ENCODE measurements at regions not wholly inside any gene's neighbourhood (a gene's known extent, or its start where the extent isn't known, plus 50 kb on each side); places are given as distances from the start of the nearest gene placed in this dataset.

DNA sequence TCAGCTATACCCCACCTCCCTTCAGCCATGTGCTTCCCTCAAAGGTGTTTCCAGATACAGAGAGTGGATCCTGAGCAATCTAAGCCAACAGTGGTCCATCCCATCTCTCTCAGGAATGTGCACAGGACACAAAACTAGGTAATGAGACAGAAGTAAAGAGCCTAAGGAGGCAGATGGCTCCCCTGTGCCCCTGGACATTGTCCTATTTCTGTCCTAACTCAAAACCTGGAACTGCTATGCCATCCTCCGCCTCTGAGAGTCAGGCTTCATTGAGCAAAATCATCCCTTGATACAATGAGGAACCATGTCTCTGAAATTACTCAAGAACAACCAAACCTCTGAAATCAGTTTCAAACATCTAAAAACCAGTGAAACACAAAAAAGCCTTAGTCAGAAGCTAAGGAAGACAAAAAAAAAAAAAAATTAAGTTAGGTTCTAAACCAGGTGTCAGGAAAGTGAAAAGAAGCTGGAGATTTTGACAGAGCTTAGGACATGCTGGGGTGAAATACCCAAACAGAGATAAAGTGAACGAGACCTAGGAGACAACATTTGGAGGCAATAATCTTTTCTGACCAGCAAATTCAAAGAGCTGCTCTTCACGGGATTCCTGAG lies 200.3 kb upstream of the PLEKHG7 start:
- peak in 1 of 3 donors; percentile 47 for DNase-seq

DNA sequence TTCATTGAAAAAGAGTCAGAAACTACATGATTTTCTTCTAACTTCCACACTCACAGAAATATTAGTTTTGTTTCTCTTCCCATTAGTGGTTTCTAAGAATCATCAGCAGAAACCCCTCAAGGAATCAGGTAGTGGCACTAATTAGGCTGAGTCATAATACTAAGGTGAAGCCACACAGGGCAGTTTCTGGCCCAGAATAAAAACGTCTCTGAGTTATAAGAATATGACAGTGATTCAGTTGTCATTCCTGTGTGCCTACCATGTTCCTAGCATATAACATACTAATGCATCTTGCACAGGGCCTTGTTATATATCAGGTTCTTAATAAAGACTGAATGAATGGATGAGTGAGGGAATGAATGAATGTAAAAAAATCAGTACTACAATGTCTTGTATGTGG lies 206.0 kb upstream of the PLEKHG7 start:
- DNase-seq, result no peak

DNA sequence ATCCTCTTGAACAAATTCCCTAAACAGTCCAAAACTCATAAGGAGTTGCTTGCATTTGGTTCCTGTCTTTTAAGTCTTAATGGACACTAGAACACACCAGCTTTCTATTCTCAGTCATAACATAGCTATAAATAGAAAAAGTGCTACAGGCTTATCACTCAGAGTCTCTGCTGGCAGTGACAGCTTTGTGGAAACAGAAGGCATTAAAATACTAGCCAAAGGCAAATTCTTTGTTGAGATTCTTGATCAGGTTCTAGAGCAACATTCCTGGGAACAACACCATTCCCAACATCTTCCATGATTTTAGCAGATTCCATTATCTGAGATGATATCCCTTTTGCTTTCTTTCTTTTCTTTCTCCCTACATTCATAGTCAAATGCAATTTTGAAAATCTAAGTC lies 207.7 kb upstream of the PLEKHG7 start:
- DNase-seq, result no peak

DNA sequence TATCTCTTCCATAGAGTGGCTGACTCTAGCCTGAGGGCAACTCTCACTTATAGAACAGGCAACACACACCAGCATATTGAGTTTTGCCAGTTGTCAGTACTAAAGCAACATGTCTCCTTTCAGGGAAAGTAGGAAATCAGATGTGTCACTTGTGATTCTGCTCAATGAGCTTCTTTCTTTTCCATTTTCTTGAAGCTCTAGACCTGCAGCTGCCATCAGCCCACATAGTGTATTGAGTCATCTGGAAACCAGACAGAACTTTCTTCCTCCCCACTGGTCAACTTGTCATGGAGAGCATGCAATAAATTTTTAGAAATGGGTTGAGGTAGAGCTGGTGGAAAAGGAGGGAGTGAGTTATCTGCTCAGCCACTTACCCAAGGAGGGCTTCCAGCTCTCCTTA lies 209.0 kb upstream of the PLEKHG7 start:
- no peak for DNase-seq

DNA sequence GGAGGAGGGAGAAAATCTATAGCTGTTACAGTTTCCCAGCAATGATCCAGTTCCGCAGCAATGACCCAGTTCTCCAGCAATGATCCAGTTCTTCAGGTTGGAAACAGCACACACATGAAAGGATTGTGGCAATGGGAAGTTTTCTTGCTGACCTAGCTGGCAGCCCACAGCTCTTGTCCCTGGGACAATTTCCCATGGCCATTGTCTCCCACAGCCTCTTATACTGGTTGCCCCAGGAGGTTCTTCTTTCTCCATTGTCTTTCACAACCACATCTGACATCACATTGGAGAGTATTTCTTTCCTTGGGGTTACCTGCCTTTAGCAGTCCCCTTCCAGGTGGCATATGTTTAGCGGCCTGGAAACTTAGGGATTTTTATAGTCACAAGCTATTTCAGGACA lies 209.8 kb upstream of the PLEKHG7 start:
- no peak for DNase-seq

DNA sequence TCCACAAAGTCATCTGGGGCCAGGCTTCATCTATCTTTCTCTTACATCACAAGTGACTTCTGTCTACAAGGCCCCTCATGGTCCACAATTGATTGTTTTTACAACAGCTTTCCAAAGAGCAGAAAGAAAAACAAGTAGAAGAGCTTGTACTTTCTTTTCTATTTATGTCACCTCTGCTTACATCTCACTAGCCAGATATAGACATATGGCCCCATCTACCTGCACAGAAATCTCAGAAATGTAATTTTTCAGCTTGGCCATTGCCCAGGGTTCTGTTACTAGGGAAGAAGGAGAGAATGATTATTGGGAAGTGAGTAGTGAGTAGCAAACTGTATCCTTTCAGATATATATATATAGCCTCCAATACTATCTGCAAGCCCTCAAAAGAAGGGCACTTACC lies 210.5 kb upstream of the PLEKHG7 start:
- no peak for DNase-seq

DNA sequence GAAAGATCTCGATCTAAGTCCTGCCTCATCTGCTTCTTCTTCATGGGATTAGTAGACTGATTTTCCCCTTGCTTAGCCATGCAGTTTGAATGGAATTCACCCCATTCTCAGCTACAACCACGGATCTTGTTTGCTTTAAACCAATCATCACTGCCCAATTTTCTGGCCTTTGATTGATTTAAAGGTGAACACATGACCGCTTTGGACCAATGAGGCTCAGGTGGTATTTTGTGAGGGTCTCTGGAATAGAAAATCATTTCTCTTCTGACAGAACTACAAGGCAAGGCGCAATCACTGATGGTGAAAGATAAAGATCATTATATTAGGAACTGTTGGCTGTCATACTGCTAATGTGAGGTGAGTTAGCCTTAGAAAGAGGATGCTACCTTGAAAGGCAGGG lies 213.0 kb upstream of the PLEKHG7 start:
- DNase-seq, result no peak

DNA sequence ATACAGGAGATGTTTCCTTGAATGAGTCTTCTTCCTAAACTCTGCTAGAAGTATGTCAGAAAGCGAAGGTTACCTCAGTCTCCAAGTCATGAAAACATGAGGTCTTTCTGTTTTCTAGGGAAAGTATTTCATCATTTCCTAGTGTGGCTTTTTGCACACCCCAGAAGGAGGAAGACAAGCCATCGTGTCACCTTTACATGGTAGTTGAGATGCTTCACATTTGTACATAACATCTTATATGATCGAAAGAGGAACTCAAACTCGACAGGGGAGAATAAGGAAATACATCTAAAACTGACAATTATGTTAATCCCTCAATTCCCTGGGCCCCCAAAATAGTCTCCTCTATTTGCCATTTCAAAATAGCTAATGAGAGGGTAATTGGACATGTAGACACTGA lies 214.1 kb upstream of the PLEKHG7 start:
- DNase-seq, result no peak

DNA sequence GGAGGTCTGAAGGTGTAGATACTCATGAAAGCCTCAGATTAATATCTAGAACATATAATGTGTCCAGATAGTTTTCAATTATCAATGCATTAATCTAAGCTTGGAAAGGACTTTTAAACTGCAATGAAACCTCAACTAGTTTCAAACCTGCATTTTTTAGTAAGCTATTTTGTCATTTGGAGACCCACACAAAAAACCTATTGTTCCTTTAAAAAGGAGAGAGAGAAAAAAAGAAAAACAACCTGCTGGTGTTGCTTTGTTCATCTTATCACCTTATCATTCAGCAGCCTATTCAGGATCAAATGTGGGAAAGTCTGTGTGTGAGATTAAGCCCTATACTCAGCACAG lies 215.7 kb upstream of the PLEKHG7 start:
- no peak for DNase-seq

DNA sequence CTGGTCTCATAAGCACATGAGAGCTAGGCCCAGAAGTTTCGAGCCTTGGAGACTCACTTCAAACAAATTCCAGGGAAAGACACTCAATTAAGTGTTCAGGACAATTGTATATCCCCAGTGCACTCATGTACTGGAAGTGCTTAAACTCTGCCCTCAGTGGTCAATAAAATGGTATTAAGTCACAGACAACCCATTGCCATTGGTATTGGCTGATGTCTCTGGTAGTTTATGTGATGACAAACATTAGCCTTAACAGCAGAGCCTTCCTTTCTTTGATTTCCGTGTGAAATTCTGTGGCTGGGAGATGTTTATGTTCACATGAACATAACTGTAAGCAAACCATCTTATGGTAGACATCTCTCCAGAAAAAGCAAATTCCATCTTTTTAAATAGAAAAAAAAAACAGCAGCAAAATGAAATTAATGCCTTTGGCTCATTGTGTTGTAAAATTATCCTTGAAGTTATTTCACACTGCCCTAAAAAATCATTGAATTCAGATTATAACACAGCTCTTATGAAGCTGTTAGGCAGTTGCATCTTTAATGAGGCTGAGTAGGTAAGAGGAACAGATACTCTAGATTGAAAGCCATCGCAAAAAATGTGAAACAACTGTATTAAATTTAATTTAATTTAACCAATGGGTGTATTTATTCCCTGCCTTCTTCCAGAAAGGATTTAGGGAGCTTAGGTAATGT lies 216.2 kb upstream of the PLEKHG7 start:
- DNase-seq, result no peak

DNA sequence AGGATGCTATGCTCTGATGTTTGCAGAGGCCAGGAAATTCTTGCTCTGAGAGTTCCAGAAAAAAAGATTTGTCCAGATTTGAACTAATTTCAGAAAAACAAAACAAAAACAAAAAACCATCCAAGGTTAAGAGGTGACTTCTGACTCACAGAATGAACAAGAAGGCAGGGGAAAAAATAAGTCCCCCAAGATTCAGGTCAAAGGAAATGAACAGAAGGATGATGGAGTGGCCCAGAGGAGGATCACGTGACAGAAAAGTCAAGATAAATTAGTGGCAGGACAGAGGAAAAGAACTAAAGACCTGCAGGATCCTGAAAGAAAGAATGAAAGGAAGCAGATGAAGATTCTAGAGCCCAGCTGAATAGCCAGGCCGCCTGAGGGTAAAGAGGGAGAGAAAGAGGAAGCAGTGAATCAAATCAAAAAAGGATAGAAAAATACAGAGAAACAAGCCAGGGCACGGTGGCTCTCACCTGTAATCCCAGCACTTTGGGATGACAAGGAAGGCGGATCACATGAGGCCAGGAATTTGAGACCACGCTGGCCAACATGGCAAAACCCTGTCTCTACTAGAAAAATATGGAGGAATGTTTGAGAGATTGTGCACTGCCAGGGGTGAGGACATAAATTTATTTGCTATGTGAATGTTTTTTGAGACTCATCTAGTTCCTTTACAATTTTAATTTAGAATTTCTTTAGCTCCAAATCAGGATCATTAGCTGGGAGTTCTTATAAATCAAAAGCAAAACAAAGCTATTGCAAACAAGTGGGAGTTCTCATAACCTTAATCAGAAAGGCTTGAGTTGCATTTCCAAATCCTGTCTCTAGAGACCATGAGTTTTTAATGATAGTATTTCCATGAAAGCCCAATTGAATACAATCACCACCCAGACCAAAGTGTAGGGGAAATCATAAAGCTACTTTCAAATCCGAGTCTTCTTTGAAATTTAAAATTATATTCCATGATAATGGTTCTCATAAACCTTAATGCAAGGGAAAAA lies 217.1 kb upstream of the PLEKHG7 start:
- DNase-seq, result peak in 1 of 3 donors; percentile 46

DNA sequence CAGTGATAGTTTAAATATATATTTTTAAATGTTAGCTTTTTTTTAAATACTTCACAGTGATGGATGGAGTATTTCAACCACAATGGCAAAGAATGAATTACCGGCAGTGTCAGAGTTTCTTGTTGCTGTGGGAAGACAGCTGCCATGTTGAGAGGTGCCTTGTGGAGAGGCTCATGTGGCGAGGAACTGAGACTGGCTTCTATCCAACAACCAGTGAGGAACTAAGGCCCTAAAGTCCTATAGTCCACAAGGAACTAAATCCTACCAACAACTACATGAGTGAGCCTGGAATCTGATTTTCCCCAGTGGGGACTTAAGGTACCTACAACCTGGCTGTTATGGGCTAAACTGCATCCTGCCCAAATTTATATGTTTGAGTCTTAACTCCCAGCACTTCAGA lies 220.2 kb upstream of the PLEKHG7 start:
- no peak for DNase-seq

DNA sequence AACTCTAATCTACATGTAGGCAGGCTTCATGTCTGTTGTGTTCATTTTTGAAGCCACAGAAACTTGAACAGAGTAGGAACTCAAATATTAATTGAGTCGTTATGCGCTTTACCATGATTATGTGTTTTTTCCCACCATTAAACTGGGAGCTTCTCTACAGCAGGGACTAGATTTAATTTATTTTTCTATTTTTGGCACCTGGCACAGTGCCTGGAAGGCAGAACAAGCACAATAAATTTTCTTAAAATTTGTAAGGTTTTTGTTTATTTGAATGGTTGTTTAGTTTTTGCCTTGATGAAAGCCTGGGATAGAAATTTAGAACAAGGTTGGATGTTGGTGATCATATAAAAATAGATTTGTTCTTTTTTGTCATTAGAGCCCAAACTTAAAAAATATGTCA lies 221.7 kb upstream of the PLEKHG7 start:
- no peak for DNase-seq

DNA sequence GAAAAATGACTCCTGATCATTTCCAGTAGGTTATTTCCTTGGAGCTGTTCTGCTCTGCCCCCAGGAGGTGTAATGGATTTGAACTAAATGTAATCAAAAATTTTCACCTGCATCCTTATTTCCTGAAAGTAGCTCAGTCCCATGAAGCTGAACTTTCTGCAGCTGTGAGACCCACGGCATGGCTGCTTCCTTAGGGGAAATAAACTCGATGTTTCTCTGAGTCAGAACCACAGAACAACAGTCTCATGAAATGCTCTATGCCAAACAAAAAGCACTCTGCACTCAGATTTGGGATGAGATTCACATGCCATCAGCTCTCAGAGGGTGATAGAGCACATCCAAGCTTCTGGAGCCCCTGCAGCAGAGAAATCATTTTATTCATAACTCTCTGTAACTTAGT lies 224.1 kb upstream of the PLEKHG7 start:
- DNase-seq, result peak in 1 of 3 donors; percentile 26

DNA sequence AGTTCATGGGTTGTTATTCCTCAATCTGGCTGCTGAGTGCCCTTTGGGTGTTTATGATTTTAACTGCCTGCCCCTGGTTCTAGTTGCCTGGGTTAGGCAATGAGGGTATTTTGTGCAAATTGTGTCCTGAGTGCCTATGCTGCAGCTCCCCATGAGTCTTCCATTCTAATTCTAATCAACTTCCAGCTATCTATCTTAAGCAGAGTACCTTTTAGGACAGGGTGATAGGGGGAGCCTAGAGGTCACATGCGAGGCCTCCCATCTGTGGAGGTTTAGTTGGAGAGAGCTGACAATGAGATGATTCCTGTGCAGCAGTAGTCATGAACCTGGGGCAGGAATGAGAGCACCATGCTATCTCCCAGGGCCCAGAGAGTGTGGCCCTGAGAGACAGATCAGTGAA lies 225.9 kb upstream of the PLEKHG7 start:
- no peak for DNase-seq

DNA sequence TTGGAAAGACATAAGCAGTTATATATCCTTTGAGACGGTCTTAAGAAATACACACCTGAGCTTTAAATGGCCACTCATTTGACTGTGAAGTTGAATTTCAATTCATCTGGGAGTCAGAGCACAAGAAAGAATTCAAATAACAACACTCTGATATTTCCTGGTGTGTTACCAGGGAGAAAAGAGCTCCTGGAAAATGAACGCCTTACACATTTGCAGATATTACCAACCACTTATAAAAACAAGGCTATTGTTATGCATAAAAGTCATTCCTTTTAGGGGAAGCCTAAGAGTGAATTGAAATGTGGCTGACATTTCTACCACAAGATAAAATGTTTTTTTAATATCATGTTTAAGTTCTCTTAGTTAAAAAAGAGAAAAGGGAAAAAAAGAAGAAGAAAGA lies 229.2 kb upstream of the PLEKHG7 start:
- DNase-seq, result no peak

DNA sequence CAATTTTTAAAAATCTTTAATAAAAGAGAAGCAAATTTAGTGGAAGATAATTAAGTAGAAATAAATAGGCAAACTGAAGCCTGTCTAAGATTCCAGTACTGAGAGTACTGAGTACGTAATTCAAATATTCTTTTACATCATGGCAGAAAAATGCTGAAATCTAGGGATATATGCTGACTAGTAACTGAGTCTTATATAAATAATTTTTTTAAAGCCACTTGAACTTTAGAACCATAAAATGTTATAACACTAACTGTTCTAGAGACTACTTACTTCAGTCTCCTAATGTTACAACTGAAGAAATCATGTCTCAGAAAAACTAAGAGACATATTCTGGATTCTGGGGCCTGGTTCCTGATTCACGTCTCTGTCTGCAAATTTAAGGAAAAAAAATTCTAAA lies 230.6 kb upstream of the PLEKHG7 start:
- no peak for DNase-seq

DNA sequence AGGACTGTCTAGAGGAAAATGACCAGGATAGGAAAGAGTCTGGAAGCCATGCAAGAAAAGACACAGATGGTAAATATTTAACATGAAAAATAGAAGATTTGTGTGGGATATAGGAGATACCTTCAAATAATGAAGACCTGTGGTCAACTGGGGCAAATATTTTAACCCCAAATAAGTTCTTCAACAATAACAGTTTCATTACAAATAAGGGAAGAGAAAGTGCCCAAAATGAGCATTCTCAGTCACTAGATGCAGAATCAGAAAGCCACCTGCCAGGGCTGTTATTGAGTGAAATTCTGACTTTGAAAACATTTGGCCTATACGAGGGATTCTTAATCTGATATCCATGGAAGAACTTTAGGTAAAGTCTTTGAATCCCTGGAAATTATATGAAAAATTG lies 231.2 kb upstream of the PLEKHG7 start:
- DNase-seq, result no peak

DNA sequence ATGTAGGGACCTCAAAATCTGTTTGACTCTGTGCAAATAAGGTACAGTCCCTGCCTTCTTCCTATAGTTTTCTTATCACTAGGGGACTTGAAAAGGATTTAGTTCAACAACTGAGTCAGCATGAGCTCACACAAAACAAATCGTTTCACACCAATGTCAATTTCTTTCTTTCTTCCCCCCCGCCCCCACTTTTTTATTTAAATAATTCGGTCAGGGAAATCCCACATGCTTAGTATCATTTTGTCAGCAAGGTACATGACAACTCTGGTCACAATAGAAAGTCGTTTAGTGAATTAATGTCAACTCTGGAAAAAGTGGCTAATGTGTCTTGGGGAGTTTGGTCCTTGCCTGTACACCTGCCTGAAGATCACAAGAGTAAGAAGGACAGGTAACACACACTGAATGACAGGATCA lies 232.2 kb upstream of the PLEKHG7 start:
- no peak for DNase-seq

DNA sequence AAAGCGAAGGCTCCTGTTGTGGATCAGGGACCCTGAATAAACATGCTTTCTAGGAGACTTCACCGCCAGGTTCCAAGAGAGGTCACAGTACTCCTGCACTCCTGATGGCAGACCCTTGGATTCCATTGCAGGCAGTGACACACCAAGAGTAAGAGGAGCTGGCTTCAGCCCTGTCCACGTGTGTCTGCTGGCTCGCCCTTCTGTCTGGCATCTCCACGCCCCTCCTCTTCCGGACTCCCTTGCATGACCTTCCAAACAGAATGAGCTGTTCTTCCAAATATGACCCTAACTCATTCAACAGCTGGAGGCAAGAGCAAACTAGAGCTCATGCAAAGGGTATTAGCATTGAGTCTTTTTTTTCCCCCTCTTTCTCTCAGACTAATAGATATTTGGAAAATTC lies 233.0 kb upstream of the PLEKHG7 start:
- DNase-seq, result peak; percentile 68 to 83 (median 76)

DNA sequence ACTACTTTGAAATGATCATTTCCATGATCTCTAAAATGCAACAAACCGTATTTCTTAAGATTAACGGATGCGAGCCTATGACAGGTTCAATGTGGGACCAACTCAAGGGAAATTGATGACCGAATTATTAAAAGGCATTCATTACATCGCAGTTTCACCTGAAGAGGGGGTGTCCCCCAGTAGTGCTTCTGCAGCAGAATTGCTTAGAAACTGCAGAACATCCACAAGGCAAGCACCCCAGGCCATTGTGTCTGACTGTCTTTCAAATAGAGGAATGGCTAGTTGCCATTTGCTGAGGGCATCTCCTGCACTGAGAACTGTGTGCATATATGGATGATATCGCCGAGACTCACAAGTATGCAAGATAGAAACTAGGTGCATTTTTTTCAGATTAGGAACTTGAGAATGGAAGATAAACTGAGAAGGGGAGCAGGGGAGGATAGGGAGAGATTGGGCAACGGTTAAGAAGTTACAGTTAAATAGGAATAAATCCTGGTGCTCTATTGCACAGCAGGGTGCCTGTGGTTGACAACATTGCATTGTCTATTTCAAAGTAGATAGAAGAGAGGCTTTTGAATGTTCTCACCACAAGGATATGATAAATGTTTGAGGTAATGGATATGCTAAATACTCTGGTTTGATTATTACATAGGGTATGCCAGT lies 234.3 kb upstream of the PLEKHG7 start:
- DNase-seq, result no peak

DNA sequence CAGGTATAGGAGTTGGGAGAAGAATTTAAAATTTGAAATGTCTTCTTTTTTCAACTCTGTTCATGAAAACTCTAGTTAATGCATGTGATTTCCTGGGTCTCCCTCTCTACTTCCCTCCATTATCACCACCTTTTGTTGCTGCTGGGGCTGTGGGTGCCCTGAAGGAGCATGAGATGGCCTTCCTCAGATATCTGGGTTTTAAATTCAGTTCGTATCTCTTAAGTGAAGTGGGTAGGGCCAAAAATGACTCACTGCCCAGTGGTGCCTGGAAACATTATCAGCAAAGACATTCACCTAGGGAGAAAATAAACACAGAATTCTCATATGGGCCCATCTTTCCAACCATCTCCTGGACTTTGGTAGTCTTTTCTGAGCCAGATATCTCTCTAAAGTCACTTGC lies 234.9 kb upstream of the PLEKHG7 start:
- no peak for DNase-seq
